OCI-LY1 (cell line): ENCODE measurements at regions not wholly inside any gene's neighbourhood (a gene's known extent, or its start where the extent isn't known, plus 50 kb on each side); places are given as distances from the start of the nearest gene placed in this dataset.

Experiments
- CTCF ChIP-seq: fragments of 200-600 bp; sonication (generic), shearing (Covaris generic); IDR thresholded peaks from 2 replicates; pipeline ENCODE4 v1.5.1; 2017; ENCODE audit warnings: mild to moderate bottlenecking, antibody characterized with exemption, low read length, moderate library complexity, mixed read lengths
- EZH2 ChIP-seq: fragments of 200-600 bp; sonication (generic), shearing (Covaris generic); IDR thresholded peaks from 2 replicates; pipeline ENCODE4 v1.8.0; 2017; ENCODE audit warnings: borderline replicate concordance, mixed run types, mild to moderate bottlenecking, antibody characterized with exemption, low read length, moderate library complexity, mixed read lengths

- TF ChIP-seq CTCF = no peak
- no peak for TF ChIP-seq EZH2
Measured at GRCh38 chr1:232282498-232282897, 347.4 kb downstream of the SIPA1L2 start.
